IPS-20b (cell line): ENCODE measurements at regions not wholly inside any gene's neighbourhood (a gene's known extent, or its start where the extent isn't known, plus 50 kb on each side); places are given as distances from the start of the nearest gene placed in this dataset.

ENCODE experiments used
- H3K27ac ChIP-seq: one replicate; pipeline ENCODE4 v1.5.1; 2013; ENCODE audit warnings: low read length
- H3K27me3 ChIP-seq: 2 replicates; pipeline ENCODE4 v1.6.1; 2013; ENCODE audit warnings: mild to moderate bottlenecking, low read length, inconsistent platforms; ENCODE audit not compliant: insufficient read depth
- H3K36me3 ChIP-seq: 2 replicates; pipeline ENCODE4 v1.6.1; 2013; ENCODE audit warnings: low read depth, mild to moderate bottlenecking, inconsistent platforms, low read length, moderate library complexity; ENCODE audit not compliant: insufficient read depth
- H3K4me1 ChIP-seq: 2 replicates; pipeline ENCODE4 v1.6.1; 2013; ENCODE audit warnings: mild to moderate bottlenecking, control low read depth, inconsistent platforms, low read length, moderate library complexity; ENCODE audit not compliant: insufficient read depth
- H3K4me3 ChIP-seq: 2 replicates; pipeline ENCODE4 v1.5.1; 2013; ENCODE audit warnings: mild to moderate bottlenecking, low read length, inconsistent platforms
- H3K9ac ChIP-seq: 2 replicates; pipeline ENCODE4 v1.6.1; 2013; ENCODE audit warnings: low read depth, mild to moderate bottlenecking, inconsistent platforms, low read length, moderate library complexity
- H3K9me3 ChIP-seq: 2 replicates; pipeline ENCODE4 v1.6.1; 2013; ENCODE audit warnings: mild to moderate bottlenecking, low read depth, low read length, inconsistent platforms; ENCODE audit not compliant: insufficient read depth

GRCh38 chr21:27418346-27418745 lies 451.5 kb upstream of the ADAMTS5 start:
- no peaks in the 10 kb centered on the region for H3K9me3 ChIP-seq
- no peaks in the 10 kb centered on the region for H3K36me3 ChIP-seq
- H3K4me1 ChIP-seq, result peaks cover 21% of the 10 kb centered on the region
- H3K27ac ChIP-seq, result no peak overlapping the region
- H3K4me3 ChIP-seq, result no peak overlapping the region
- H3K27me3 ChIP-seq, result no peaks in the 10 kb centered on the region
- H3K9ac ChIP-seq, result no peak overlapping the region

GRCh38 chr21:27412530-27412929 lies 445.6 kb upstream of the ADAMTS5 start:
- Histone ChIP-seq H3K9me3 (no peaks in the 10 kb centered on the region), H3K27me3 (no peaks in the 10 kb centered on the region), H3K4me3 (no peak overlapping the region), H3K4me1 (peaks cover 14% of the 10 kb centered on the region; the same call in 1 of the 2 replicates), H3K36me3 (no peaks in the 10 kb centered on the region), H3K27ac (no peak overlapping the region), H3K9ac (no peak overlapping the region)

- Histone ChIP-seq H3K27ac (no peak overlapping the region), H3K36me3 (no peaks in the 10 kb centered on the region), H3K9me3 (no peaks in the 10 kb centered on the region), H3K4me1 (peaks cover 9% of the 10 kb centered on the region; the same call in 1 of the 2 replicates), H3K9ac (no peak overlapping the region), H3K4me3 (no peak overlapping the region), H3K27me3 (no peaks in the 10 kb centered on the region)
These were observed 441.9 kb upstream of the ADAMTS5 start for GRCh38 chr21:27408826-27409225.

- no peaks in the 10 kb centered on the region for H3K9me3 ChIP-seq
- H3K36me3 ChIP-seq, result no peaks in the 10 kb centered on the region
- H3K9ac ChIP-seq, result no peak overlapping the region
- H3K27ac ChIP-seq, result no peak overlapping the region
- H3K4me1 ChIP-seq, result peaks cover 5% of the 10 kb centered on the region; the same call in 1 of the 2 replicates
- no peak overlapping the region for H3K4me3 ChIP-seq
- no peaks in the 10 kb centered on the region for H3K27me3 ChIP-seq
These were observed 440.4 kb upstream of the ADAMTS5 start for GRCh38 chr21:27407271-27407670.

GRCh38 chr21:27406300-27407009 lies 439.6 kb upstream of the ADAMTS5 start:
- Histone ChIP-seq H3K27me3 (no peaks in the 10 kb centered on the region), H3K27ac (no peak overlapping the region), H3K9ac (no peak overlapping the region), H3K4me3 (no peak overlapping the region), H3K4me1 (peaks cover 5% of the 10 kb centered on the region; the same call in 1 of the 2 replicates), H3K36me3 (no peaks in the 10 kb centered on the region), H3K9me3 (no peaks in the 10 kb centered on the region)

GRCh38 chr21:27403011-27403410 lies 436.1 kb upstream of the ADAMTS5 start:
- no peak overlapping the region for H3K4me3 ChIP-seq
- H3K36me3 ChIP-seq, result no peaks in the 10 kb centered on the region
- no peaks in the 10 kb centered on the region for H3K27me3 ChIP-seq
- H3K9me3 ChIP-seq, result no peaks in the 10 kb centered on the region
- H3K9ac ChIP-seq, result no peak overlapping the region
- H3K4me1 ChIP-seq, result peaks cover 5% of the 10 kb centered on the region; the same call in 1 of the 2 replicates
- no peak overlapping the region for H3K27ac ChIP-seq

- Histone ChIP-seq H3K27ac (no peak overlapping the region), H3K27me3 (no peaks in the 10 kb centered on the region), H3K4me1 (no peaks in the 10 kb centered on the region), H3K36me3 (no peaks in the 10 kb centered on the region), H3K9ac (no peak overlapping the region), H3K4me3 (no peak overlapping the region), H3K9me3 (no peaks in the 10 kb centered on the region)
These were observed 433.2 kb upstream of the ADAMTS5 start for GRCh38 chr21:27400045-27400444.

GRCh38 chr21:27397578-27397977 lies 430.7 kb upstream of the ADAMTS5 start:
- Histone ChIP-seq H3K27ac (no peak overlapping the region), H3K4me1 (no peaks in the 10 kb centered on the region), H3K36me3 (no peaks in the 10 kb centered on the region), H3K9ac (no peak overlapping the region), H3K9me3 (no peaks in the 10 kb centered on the region), H3K4me3 (no peak overlapping the region), H3K27me3 (no peaks in the 10 kb centered on the region)

- H3K4me3 ChIP-seq, result no peak overlapping the region
- no peak overlapping the region for H3K9ac ChIP-seq
- no peaks in the 10 kb centered on the region for H3K27me3 ChIP-seq
- no peaks in the 10 kb centered on the region for H3K4me1 ChIP-seq
- H3K27ac ChIP-seq, result no peak overlapping the region
- no peaks in the 10 kb centered on the region for H3K9me3 ChIP-seq
- H3K36me3 ChIP-seq, result no peaks in the 10 kb centered on the region
These were observed 426.8 kb upstream of the ADAMTS5 start for GRCh38 chr21:27393726-27394125.

GRCh38 chr21:27391990-27392389 lies 425.1 kb upstream of the ADAMTS5 start:
- no peaks in the 10 kb centered on the region for H3K4me1 ChIP-seq
- no peak overlapping the region for H3K4me3 ChIP-seq
- H3K9ac ChIP-seq, result no peak overlapping the region
- no peaks in the 10 kb centered on the region for H3K27me3 ChIP-seq
- H3K27ac ChIP-seq, result no peak overlapping the region
- H3K9me3 ChIP-seq, result no peaks in the 10 kb centered on the region
- no peaks in the 10 kb centered on the region for H3K36me3 ChIP-seq

GRCh38 chr21:27390384-27390783 lies 423.5 kb upstream of the ADAMTS5 start:
- Histone ChIP-seq H3K4me1 (no peaks in the 10 kb centered on the region), H3K27me3 (no peaks in the 10 kb centered on the region), H3K9ac (no peak overlapping the region), H3K36me3 (no peaks in the 10 kb centered on the region), H3K9me3 (no peaks in the 10 kb centered on the region), H3K4me3 (no peak overlapping the region), H3K27ac (no peak overlapping the region)

GRCh38 chr21:27388825-27389224 lies 421.9 kb upstream of the ADAMTS5 start:
- H3K4me1 ChIP-seq, result no peaks in the 10 kb centered on the region

More at GRCh38 chr21:27388825-27389224, 421.9 kb upstream of the ADAMTS5 start:
- Histone ChIP-seq H3K9ac (no peak overlapping the region), H3K4me3 (no peak overlapping the region), H3K27me3 (no peaks in the 10 kb centered on the region), H3K9me3 (no peaks in the 10 kb centered on the region), H3K27ac (no peak overlapping the region), H3K36me3 (no peaks in the 10 kb centered on the region)
